ENCODE measurements at regions not wholly inside any gene's neighbourhood (a gene's known extent, or its start where the extent isn't known, plus 50 kb on each side); places are given as distances from the start of the nearest gene placed in this dataset.

DNA sequence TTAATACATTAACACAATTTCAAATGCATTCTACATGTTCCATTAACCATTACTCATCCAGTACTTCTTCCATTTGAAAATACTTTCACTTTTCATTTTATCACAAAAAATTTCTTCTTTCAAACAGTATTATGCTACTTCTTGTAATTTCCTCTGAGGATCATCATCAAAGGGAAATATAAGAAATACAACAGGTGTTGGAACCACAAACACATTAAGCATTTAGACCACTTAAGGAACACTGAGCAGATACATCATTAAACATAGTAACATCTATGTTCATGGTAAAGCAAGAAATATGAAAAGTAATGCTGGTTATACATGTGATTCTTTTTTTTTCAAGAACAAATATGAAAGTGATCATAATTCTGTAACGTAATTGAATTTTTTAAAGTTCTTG, 2207.0 kb downstream of the ARAP2 start:
- TF ChIP-seq GLIS3 (CRISPR knock-in tag; IDR thresholded peaks at IDR 0.05), result no peak
- TF ChIP-seq ISL1 (CRISPR knock-in tag; IDR thresholded peaks at IDR 0.05), result no peak
- TF ChIP-seq, protein P1, sequence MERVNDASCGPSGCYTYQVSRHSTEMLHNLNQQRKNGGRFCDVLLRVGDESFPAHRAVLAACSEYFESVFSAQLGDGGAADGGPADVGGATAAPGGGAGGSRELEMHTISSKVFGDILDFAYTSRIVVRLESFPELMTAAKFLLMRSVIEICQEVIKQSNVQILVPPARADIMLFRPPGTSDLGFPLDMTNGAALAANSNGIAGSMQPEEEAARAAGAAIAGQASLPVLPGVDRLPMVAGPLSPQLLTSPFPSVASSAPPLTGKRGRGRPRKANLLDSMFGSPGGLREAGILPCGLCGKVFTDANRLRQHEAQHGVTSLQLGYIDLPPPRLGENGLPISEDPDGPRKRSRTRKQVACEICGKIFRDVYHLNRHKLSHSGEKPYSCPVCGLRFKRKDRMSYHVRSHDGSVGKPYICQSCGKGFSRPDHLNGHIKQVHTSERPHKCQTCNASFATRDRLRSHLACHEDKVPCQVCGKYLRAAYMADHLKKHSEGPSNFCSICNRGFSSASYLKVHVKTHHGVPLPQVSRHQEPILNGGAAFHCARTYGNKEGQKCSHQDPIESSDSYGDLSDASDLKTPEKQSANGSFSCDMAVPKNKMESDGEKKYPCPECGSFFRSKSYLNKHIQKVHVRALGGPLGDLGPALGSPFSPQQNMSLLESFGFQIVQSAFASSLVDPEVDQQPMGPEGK (CRISPR knock-in tag; IDR thresholded peaks at IDR 0.05; ENCODE audit: borderline replicate concordance), result no peak
- no peak for TF ChIP-seq ESRRG (CRISPR knock-in tag; IDR thresholded peaks at IDR 0.05)
- TF ChIP-seq ZNF565 (CRISPR knock-in tag; conservative IDR thresholded peaks at IDR 0.05; ENCODE audit: low read depth), result no peak
- no peak for TF ChIP-seq PPARA (CRISPR knock-in tag; IDR thresholded peaks at IDR 0.05; ENCODE audit: borderline replicate concordance)
- TF ChIP-seq BACH2 (CRISPR knock-in tag; IDR thresholded peaks at IDR 0.05; ENCODE audit: borderline replicate concordance), result no peak
- TF ChIP-seq, protein P2, sequence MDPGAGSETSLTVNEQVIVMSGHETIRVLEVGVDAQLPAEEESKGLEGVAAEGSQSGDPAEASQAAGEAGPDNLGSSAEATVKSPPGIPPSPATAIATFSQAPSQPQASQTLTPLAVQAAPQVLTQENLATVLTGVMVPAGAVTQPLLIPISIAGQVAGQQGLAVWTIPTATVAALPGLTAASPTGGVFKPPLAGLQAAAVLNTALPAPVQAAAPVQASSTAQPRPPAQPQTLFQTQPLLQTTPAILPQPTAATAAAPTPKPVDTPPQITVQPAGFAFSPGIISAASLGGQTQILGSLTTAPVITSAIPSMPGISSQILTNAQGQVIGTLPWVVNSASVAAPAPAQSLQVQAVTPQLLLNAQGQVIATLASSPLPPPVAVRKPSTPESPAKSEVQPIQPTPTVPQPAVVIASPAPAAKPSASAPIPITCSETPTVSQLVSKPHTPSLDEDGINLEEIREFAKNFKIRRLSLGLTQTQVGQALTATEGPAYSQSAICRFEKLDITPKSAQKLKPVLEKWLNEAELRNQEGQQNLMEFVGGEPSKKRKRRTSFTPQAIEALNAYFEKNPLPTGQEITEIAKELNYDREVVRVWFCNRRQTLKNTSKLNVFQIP (CRISPR knock-in tag; IDR thresholded peaks at IDR 0.05; ENCODE audit: borderline replicate concordance, low read depth), result no peak
- TF ChIP-seq, protein P3, sequence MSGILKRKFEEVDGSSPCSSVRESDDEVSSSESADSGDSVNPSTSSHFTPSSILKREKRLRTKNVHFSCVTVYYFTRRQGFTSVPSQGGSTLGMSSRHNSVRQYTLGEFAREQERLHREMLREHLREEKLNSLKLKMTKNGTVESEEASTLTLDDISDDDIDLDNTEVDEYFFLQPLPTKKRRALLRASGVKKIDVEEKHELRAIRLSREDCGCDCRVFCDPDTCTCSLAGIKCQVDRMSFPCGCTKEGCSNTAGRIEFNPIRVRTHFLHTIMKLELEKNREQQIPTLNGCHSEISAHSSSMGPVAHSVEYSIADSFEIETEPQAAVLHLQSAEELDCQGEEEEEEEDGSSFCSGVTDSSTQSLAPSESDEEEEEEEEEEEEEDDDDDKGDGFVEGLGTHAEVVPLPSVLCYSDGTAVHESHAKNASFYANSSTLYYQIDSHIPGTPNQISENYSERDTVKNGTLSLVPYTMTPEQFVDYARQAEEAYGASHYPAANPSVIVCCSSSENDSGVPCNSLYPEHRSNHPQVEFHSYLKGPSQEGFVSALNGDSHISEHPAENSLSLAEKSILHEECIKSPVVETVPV (CRISPR knock-in tag; IDR thresholded peaks at IDR 0.05), result no peak
- TF ChIP-seq SNAI2 (CRISPR knock-in tag; IDR thresholded peaks at IDR 0.05), result no peak
- no peak for TF ChIP-seq ZC3H10 (CRISPR knock-in tag; IDR thresholded peaks at IDR 0.05)
- no peak for TF ChIP-seq RARB (CRISPR knock-in tag; IDR thresholded peaks at IDR 0.05)
- no peak for TF ChIP-seq ZFP30 (CRISPR knock-in tag; IDR thresholded peaks at IDR 0.05)
- no peak for TF ChIP-seq TCF4 (CRISPR knock-in tag; IDR thresholded peaks at IDR 0.05; ENCODE audit: borderline replicate concordance)
- ATAC-seq, result no peak

DNA sequence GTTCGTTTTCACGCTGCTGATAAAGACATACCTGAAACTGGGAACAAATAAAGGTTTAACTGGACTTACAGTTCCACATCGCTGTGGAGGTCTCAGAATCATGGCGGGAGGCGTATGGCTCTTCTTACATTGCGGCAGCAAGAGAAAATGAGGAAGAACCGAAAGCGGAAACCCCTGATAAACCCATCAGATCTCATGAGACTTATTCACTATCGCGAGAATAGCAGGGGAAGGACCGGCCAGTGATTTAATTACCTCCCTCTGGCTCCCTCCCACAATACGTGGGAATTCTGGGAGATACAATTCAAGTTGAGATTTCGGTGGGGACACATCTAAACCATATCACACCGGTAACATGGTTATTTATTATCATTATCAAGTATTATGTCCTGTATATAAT, 2204.5 kb downstream of the ARAP2 start:
- ATAC-seq, result no peak
- no peak for TF ChIP-seq ISL1 (CRISPR knock-in tag; IDR thresholded peaks at IDR 0.05)
- no peak for TF ChIP-seq ZFP30 (CRISPR knock-in tag; IDR thresholded peaks at IDR 0.05)
- no peak for TF ChIP-seq TOX (CRISPR knock-in tag; IDR thresholded peaks at IDR 0.05; ENCODE audit: borderline replicate concordance)
- TF ChIP-seq BACH2 (CRISPR knock-in tag; IDR thresholded peaks at IDR 0.05; ENCODE audit: borderline replicate concordance), result no peak
- no peak for TF ChIP-seq ZC3H10 (CRISPR knock-in tag; IDR thresholded peaks at IDR 0.05)
- TF ChIP-seq ZFP3 (CRISPR knock-in tag; IDR thresholded peaks at IDR 0.05), result no peak
- no peak for TF ChIP-seq SNAI2 (CRISPR knock-in tag; IDR thresholded peaks at IDR 0.05)
- no peak for TF ChIP-seq OSR1 (CRISPR knock-in tag; IDR thresholded peaks at IDR 0.05)
- no peak for TF ChIP-seq GLIS3 (CRISPR knock-in tag; IDR thresholded peaks at IDR 0.05)
- no peak for TF ChIP-seq PPARA (CRISPR knock-in tag; IDR thresholded peaks at IDR 0.05; ENCODE audit: borderline replicate concordance)
- TF ChIP-seq TCF4 (CRISPR knock-in tag; IDR thresholded peaks at IDR 0.05; ENCODE audit: borderline replicate concordance), result no peak

DNA sequence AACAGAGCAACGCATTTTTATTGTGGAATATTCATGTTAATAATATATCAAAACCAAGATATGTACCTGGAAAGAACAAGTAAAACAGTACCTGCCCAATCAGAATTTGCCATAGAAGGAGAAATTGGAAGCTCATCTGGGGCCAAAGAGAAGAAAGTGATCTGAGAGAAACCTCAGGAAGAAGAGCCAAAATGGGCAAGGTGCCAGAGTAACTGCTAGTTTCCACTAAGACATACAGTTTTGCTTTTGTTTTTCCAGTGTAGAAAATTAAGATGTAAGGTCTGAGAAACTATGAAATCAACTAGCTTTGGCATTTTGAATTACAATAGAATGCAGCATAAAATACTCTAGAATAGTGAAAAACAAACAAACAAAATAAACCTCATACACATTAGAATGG, 2201.2 kb downstream of the ARAP2 start:
- ATAC-seq, result no peak
- TF ChIP-seq RARB (CRISPR knock-in tag; IDR thresholded peaks at IDR 0.05) (no peak), ISL1 (CRISPR knock-in tag; IDR thresholded peaks at IDR 0.05) (no peak), GLIS3 (CRISPR knock-in tag; IDR thresholded peaks at IDR 0.05) (no peak), CSDC2 (CRISPR knock-in tag; IDR thresholded peaks at IDR 0.05) (no peak), ZNF565 (CRISPR knock-in tag; conservative IDR thresholded peaks at IDR 0.05; ENCODE audit: low read depth) (no peak), BACH2 (CRISPR knock-in tag; IDR thresholded peaks at IDR 0.05; ENCODE audit: borderline replicate concordance) (no peak), OSR1 (CRISPR knock-in tag; IDR thresholded peaks at IDR 0.05) (no peak), TCF4 (CRISPR knock-in tag; IDR thresholded peaks at IDR 0.05; ENCODE audit: borderline replicate concordance) (no peak), PPARA (CRISPR knock-in tag; IDR thresholded peaks at IDR 0.05; ENCODE audit: borderline replicate concordance) (no peak), ZNF8 (CRISPR knock-in tag; IDR thresholded peaks at IDR 0.05) (no peak), ZC3H10 (CRISPR knock-in tag; IDR thresholded peaks at IDR 0.05) (no peak), TOX (CRISPR knock-in tag; IDR thresholded peaks at IDR 0.05; ENCODE audit: borderline replicate concordance) (no peak), ZFP30 (CRISPR knock-in tag; IDR thresholded peaks at IDR 0.05) (no peak), ZFP3 (CRISPR knock-in tag; IDR thresholded peaks at IDR 0.05) (no peak)
- TF ChIP-seq, protein P3 (CRISPR knock-in tag; IDR thresholded peaks at IDR 0.05), result no peak
- TF ChIP-seq, protein P2 (CRISPR knock-in tag; IDR thresholded peaks at IDR 0.05; ENCODE audit: borderline replicate concordance, low read depth), result no peak
- TF ChIP-seq, protein P1 (CRISPR knock-in tag; IDR thresholded peaks at IDR 0.05; ENCODE audit: borderline replicate concordance), result no peak
- TF ChIP-seq, protein P4, sequence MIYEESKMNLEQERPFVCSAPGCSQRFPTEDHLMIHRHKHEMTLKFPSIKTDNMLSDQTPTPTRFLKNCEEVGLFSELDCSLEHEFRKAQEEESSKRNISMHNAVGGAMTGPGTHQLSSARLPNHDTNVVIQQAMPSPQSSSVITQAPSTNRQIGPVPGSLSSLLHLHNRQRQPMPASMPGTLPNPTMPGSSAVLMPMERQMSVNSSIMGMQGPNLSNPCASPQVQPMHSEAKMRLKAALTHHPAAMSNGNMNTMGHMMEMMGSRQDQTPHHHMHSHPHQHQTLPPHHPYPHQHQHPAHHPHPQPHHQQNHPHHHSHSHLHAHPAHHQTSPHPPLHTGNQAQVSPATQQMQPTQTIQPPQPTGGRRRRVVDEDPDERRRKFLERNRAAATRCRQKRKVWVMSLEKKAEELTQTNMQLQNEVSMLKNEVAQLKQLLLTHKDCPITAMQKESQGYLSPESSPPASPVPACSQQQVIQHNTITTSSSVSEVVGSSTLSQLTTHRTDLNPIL (CRISPR knock-in tag; IDR thresholded peaks at IDR 0.05; ENCODE audit: low read depth), result no peak
- TF ChIP-seq, protein P5, sequence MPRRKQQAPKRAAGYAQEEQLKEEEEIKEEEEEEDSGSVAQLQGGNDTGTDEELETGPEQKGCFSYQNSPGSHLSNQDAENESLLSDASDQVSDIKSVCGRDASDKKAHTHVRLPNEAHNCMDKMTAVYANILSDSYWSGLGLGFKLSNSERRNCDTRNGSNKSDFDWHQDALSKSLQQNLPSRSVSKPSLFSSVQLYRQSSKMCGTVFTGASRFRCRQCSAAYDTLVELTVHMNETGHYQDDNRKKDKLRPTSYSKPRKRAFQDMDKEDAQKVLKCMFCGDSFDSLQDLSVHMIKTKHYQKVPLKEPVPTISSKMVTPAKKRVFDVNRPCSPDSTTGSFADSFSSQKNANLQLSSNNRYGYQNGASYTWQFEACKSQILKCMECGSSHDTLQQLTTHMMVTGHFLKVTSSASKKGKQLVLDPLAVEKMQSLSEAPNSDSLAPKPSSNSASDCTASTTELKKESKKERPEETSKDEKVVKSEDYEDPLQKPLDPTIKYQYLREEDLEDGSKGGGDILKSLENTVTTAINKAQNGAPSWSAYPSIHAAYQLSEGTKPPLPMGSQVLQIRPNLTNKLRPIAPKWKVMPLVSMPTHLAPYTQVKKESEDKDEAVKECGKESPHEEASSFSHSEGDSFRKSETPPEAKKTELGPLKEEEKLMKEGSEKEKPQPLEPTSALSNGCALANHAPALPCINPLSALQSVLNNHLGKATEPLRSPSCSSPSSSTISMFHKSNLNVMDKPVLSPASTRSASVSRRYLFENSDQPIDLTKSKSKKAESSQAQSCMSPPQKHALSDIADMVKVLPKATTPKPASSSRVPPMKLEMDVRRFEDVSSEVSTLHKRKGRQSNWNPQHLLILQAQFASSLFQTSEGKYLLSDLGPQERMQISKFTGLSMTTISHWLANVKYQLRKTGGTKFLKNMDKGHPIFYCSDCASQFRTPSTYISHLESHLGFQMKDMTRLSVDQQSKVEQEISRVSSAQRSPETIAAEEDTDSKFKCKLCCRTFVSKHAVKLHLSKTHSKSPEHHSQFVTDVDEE (CRISPR knock-in tag; IDR thresholded peaks at IDR 0.05), result no peak

All from SK-N-SH treated with all-trans-retinoic acid at 6 μM for 48 hours (cell line).